HL-60/S4 (cell line): ENCODE measurements at regions not wholly inside any gene's neighbourhood (a gene's known extent, or its start where the extent isn't known, plus 50 kb on each side); places are given as distances from the start of the nearest gene placed in this dataset.

Source experiments
- in situ Hi-C: fragments of 300-500 bp; cut with MboI; formaldehyde crosslinking; loops from 2 replicates; pipeline ENCODE4 v1.14.3; 2022; ENCODE audit warnings: low sequenced_read_pairs

- in situ Hi-C loops = loop anchor here (25.0 kb wide), 1 partner anchor 1330 kb away; no protein-coding TSS in a partner anchor
Observed at GRCh38 chr13:79682164-79682563, 201.2 kb downstream of the NDFIP2 start.

- in situ Hi-C loops = loop anchor here (25.0 kb wide), 1 partner anchor 1331 kb away; no protein-coding TSS in a partner anchor
Observed at GRCh38 chr13:79681069-79681468, 200.1 kb downstream of the NDFIP2 start.

GRCh38 chr13:79680485-79680884 lies 199.5 kb downstream of the NDFIP2 start:
- in situ Hi-C loops = loop anchor here (25.0 kb wide), 1 partner anchor 1332 kb away; no protein-coding TSS in a partner anchor

DNA sequence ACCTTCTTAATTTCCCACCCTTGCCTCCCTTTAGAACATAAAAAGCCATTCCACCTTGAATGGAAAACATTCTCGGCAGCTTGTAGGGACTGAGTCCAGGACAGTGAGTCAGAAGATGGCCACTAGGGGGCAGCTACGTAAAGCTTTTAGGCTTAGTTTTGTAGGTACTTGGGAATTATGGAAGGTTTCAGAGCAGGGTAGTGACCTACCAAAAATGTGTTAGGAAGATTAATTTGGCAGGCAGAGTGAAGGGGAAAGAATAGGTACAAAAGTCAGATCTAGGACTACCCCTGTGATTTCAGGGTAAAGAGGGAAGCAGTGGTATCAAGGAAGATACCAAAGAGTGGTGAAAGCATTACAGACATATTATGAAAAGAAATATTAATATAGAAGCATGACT lies 198.4 kb downstream of the NDFIP2 start:
- in situ Hi-C loops = loop anchor here (10.0 to 25.0 kb wide), 2 partner anchors 685 to 1333 kb away; no protein-coding TSS in a partner anchor

DNA sequence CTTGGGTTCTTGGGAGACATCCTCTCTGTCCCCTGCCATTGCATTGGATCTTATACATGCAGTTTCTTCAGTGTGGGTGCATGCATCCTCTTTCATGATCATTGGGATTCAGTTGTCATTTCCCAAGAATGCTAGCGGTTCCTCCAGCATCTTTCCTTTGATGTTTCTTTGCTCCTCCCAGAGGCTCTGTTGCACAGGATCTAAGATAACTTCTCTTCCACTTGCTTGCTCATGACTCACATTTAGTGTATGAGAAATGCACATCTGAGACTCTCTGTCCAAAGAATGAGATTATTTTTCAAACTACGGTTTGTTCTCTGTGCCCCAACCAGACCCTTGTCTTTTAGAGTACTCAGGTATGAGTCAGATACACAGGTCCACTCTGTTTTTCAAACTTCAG lies 197.1 kb downstream of the NDFIP2 start:
- in situ Hi-C loops = loop anchor here (10.0 to 25.0 kb wide), 2 partner anchors 687 to 1334 kb away; no protein-coding TSS in a partner anchor

- in situ Hi-C loops = loop anchor here (10.0 to 25.0 kb wide), 2 partner anchors 689 to 1336 kb away; no protein-coding TSS in a partner anchor
Observed at GRCh38 chr13:79675931-79676660, 195.1 kb downstream of the NDFIP2 start.

DNA sequence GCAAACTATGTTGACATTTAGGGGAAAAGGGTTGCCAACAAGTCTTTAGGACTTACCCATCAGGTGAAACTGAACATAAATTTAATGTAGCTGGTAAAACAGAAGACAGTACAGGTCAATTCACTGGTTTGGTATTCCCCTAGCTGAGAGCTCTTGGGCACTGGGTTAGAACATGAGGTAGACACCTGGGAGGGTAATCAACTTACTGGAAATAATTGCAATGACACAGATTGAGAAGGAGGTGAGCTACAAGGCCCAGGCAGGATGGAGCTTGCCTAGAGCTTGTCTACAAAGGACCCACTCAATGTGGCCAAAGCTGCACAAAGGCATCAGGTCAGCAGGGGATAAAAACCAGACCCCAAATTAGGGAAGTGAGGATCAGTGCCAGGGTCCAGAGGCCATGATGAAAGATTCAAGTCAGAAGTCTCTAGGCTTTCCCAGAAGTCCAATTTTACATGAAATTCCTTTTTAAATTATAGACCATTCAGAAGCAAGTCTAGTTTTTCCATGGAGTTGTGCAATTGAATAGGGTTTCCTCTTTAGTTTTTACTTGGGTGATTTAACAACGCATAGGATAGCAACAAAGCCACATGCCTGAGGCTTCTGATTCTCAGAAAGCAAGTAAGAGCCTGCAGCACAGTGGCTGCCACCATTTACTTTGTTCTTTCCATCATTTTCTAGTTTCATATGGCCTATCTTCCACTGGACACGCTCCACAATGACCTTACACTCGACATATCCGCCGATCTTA lies 194.0 kb downstream of the NDFIP2 start:
- in situ Hi-C loops = loop anchor here (10.0 to 25.0 kb wide), 2 partner anchors 690 to 1337 kb away; no protein-coding TSS in a partner anchor

DNA sequence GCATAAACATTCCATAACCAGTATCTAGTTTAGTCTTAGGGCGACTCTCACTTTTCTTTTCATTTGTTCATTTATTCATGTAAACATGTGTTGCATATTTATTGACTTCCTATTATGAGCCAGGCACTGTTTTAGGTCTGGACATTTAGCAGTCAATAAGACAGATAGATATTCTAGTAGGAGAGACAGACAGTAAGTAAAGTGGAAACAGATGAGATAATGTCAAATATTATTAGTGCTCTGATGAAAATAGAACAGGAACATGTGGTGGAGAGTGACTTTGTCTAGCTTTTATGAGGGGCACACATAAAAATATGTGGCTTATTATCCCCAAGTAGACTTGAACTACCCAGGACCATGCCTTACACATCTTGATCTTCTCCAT lies 193.0 kb downstream of the NDFIP2 start:
- in situ Hi-C loops = loop anchor here (10.0 kb wide), 1 partner anchor 691 kb away; no protein-coding TSS in a partner anchor

GRCh38 chr13:79673310-79673992 lies 192.5 kb downstream of the NDFIP2 start:
- in situ Hi-C loops = loop anchor here (10.0 kb wide), 1 partner anchor 691 kb away; no protein-coding TSS in a partner anchor

DNA sequence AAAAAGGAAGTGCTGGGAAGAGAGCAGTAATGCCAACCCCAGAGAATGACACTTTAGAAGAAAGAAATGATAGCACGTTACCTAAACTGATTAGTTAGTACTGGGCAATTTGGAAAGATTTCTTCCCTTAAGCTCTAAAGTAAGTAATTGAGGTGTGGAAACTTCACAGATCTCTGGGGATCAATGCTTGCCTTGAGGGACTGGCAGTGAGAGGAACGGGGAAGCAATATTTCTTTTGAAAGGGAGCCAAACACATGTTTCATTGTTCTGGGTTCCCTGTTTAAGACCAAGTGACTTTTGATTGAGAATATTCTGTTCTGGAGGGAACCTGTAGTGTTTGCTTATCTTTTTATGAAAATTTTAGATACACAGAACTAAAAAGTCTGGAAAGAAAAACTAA lies 190.5 kb downstream of the NDFIP2 start:
- in situ Hi-C loops = loop anchor here (10.0 kb wide), 1 partner anchor 693 kb away; no protein-coding TSS in a partner anchor

DNA sequence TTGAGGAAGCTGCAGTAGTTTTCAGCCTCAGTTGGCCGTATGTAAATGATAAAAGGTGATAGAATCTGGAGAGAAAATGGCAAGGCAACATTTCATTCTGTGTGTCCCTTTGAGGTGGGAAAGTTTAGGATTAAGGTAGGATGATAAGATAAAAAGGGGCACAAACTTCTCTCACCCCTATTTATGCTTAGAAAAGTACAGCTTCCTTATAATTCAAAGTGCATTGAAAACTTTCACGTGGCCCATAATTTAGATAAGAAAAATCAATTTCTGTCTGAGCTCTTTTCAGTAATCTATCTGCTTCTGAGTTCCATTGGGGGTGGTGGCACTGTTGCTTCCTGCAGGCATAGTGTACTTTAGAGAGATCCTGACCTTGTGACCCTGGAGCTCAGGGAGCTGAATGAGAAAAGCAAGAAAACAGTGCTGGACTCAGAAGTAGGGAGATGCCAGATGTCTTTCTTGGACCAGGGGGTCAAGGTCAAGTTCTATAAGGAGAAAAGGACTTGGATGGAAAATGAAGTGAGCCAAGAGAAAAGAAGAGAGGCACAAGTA lies 187.3 kb downstream of the NDFIP2 start:
- in situ Hi-C loops = no loop called here

GRCh38 chr13:79667771-79668170 lies 186.8 kb downstream of the NDFIP2 start:
- in situ Hi-C loops = no loop called here

- in situ Hi-C loops = no loop called here
Observed at GRCh38 chr13:79663977-79664636, 183.2 kb downstream of the NDFIP2 start.

GRCh38 chr13:79663435-79663834 lies 182.5 kb downstream of the NDFIP2 start:
- in situ Hi-C loops = no loop called here

GRCh38 chr13:79662882-79663281 lies 181.9 kb downstream of the NDFIP2 start:
- in situ Hi-C loops = no loop called here

- in situ Hi-C loops = no loop called here
Observed at GRCh38 chr13:79660361-79660760, 179.4 kb downstream of the NDFIP2 start.

DNA sequence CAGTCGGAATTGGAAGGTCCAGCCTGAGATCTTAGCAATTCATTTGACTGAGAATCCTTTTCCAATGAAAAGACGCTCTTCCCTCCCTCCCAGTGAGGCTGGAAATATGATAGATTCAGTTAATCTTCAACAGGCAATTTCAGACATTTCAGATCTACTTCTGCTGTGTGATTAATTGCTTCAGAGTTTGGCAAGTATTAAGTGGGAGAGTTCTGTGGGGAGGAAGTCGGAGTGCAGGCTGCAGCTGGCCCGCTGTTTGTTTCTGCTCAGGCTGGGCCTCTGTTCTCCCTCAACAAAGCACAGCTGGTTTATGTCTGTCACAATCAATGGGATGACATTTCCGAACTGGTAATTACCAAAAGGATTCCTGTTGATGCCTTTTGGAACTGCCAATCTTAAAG lies 178.2 kb downstream of the NDFIP2 start:
- in situ Hi-C loops = no loop called here

- in situ Hi-C loops = no loop called here
Observed at GRCh38 chr13:79658333-79658975, 177.5 kb downstream of the NDFIP2 start.

DNA sequence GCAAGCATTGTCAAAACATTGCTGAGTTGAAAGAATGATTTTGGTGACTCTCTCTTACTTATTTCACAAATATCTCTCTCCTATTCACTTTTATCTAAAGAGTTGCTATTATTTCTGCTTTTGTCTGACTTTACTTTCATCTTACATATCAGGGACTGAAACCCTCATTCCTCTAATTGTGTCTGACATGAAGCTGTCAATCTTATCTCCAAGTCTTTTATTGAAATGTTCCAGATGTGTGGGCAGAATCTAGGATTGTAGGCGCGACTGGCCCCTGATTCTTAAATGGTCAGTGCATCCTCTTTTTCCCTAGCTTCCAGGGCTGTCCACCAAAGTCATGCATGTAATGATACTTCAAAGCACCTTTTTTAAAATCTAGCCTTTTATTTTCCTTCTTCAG lies 174.6 kb downstream of the NDFIP2 start:
- in situ Hi-C loops = no loop called here

DNA sequence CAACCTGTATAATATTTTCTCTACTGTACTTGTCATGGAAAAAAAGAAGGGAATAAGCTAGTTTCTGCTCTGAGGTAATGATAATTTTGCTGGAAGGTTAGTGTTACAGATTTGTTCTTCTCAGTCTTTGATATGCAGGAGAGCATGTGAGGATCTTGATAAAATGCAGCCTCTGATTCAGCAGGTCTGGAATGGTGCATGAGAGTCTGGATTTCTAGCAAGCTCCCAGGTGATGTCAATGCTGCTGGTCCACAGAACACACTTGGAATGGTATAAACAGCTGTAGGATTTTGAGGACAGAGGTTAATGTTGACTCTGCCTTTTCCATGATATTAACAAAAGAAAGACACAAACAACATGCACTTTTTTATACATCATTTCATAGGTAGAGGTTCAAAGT lies 173.6 kb downstream of the NDFIP2 start:
- in situ Hi-C loops = no loop called here
